ENCODE measurements at regions not wholly inside any gene's neighbourhood (a gene's known extent, or its start where the extent isn't known, plus 50 kb on each side); places are given as distances from the start of the nearest gene placed in this dataset.

DNA sequence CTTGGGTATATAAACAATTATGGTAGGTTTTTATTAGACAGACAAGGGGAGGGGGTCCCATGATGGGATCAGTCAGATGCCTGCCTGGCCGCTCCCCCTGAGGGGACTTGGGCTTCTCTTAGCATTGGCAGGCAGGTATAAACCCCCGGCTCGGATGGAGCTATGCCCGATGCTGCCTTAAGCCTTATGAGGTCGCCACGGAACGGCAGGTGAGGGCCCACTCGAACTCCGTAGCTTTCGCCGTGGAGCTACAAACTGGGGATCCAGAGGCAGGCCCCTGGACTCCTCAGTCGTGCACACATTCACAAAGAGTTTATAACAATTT, 148.8 kb downstream of the TRIM27 start:
- Histone ChIP-seq H3K4me2 (ENCODE audit: low read length) (no peak overlapping the region), H3K9me3 (ENCODE audit: low read length) (peaks cover 4% of the 10 kb centered on the region), H3K27me3 (ENCODE audit: insufficient read depth, low read depth, low read length) (peaks cover 100% of the 10 kb centered on the region), H3F3A (ENCODE audit: insufficient read depth, low read length, poor library complexity, severe bottlenecking) (no peaks in the 10 kb centered on the region), H3K9ac (ENCODE audit: low read length) (no peak overlapping the region), H2AFZ (ENCODE audit: low read depth, low read length) (no peak overlapping the region), H3K36me3 (ENCODE audit: insufficient read depth, low read length) (no peaks in the 10 kb centered on the region), H3K27ac (ENCODE audit: low read length) (no peak overlapping the region), H3K79me2 (replicated peaks; ENCODE audit: insufficient read depth, low read length) (no peaks in the 10 kb centered on the region), H3K4me3 (ENCODE audit: low read length) (no peak overlapping the region), H4K20me1 (ENCODE audit: insufficient read depth) (no peaks in the 10 kb centered on the region), H3K9me2 (ENCODE audit: insufficient read depth, low read length) (no peaks in the 10 kb centered on the region)
- TF ChIP-seq MXI1 (conservative IDR thresholded peaks at IDR 0.05; ENCODE audit: poor library complexity, severe bottlenecking) (no peak), POLR2AphosphoS5 (IDR thresholded peaks at IDR 0.05) (no peak), EP300 (conservative IDR thresholded peaks at IDR 0.05; ENCODE audit: poor library complexity, severe bottlenecking) (no peak), RAD21 (conservative IDR thresholded peaks at IDR 0.05) (no peak), TAF1 (IDR thresholded peaks at IDR 0.05; ENCODE audit: low read depth) (no peak), EZH2 (IDR thresholded peaks at IDR 0.05; ENCODE audit: borderline replicate concordance, insufficient read depth, low read length, poor library complexity, severe bottlenecking) (no peak), SMC3 (conservative IDR thresholded peaks at IDR 0.05; ENCODE audit: poor library complexity) (no peak)
- TF ChIP-seq, protein P1, sequence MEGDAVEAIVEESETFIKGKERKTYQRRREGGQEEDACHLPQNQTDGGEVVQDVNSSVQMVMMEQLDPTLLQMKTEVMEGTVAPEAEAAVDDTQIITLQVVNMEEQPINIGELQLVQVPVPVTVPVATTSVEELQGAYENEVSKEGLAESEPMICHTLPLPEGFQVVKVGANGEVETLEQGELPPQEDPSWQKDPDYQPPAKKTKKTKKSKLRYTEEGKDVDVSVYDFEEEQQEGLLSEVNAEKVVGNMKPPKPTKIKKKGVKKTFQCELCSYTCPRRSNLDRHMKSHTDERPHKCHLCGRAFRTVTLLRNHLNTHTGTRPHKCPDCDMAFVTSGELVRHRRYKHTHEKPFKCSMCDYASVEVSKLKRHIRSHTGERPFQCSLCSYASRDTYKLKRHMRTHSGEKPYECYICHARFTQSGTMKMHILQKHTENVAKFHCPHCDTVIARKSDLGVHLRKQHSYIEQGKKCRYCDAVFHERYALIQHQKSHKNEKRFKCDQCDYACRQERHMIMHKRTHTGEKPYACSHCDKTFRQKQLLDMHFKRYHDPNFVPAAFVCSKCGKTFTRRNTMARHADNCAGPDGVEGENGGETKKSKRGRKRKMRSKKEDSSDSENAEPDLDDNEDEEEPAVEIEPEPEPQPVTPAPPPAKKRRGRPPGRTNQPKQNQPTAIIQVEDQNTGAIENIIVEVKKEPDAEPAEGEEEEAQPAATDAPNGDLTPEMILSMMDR (IDR thresholded peaks at IDR 0.05; ENCODE audit: poor library complexity, severe bottlenecking), result no peak
- TF ChIP-seq, protein P2, sequence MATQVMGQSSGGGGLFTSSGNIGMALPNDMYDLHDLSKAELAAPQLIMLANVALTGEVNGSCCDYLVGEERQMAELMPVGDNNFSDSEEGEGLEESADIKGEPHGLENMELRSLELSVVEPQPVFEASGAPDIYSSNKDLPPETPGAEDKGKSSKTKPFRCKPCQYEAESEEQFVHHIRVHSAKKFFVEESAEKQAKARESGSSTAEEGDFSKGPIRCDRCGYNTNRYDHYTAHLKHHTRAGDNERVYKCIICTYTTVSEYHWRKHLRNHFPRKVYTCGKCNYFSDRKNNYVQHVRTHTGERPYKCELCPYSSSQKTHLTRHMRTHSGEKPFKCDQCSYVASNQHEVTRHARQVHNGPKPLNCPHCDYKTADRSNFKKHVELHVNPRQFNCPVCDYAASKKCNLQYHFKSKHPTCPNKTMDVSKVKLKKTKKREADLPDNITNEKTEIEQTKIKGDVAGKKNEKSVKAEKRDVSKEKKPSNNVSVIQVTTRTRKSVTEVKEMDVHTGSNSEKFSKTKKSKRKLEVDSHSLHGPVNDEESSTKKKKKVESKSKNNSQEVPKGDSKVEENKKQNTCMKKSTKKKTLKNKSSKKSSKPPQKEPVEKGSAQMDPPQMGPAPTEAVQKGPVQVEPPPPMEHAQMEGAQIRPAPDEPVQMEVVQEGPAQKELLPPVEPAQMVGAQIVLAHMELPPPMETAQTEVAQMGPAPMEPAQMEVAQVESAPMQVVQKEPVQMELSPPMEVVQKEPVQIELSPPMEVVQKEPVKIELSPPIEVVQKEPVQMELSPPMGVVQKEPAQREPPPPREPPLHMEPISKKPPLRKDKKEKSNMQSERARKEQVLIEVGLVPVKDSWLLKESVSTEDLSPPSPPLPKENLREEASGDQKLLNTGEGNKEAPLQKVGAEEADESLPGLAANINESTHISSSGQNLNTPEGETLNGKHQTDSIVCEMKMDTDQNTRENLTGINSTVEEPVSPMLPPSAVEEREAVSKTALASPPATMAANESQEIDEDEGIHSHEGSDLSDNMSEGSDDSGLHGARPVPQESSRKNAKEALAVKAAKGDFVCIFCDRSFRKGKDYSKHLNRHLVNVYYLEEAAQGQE (IDR thresholded peaks at IDR 0.05; ENCODE audit: borderline replicate concordance), result no peak

DNA sequence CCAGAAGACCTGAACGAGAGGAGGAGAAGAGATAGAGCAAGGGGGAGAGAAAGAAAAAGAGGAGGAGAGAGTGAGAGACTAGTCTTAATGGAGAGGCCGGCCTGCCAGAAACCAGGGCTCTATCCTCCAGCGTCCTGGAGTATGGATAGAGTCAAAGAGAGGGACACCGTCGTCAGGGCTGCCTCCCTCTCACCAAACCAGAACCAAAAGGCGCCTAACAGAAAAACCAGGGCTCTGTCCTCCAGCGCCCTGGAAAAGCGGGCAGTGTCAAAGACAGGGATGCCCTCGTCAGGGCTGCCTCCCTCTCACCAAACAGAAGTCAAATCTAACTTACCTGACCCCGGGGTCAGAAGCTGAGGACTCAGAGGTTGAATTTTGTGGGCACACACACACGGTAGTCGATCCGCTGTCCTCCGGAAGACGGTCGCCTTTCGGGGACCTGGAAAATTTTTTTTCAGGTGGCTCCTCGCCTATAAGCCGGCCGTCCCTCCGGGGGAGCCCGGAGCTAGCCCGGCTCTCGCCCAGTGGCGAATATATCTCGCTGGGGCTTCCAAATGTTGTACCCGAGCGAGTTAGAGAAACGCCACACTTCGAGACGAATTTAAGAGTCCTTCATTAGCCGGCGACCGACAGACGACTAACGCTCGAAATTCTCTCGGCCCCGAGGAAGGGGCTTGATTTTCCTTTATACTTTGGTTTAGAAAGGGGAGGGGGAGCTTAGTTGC, 148.2 kb downstream of the TRIM27 start:
- Histone ChIP-seq H3K79me2 (replicated peaks; ENCODE audit: insufficient read depth, low read length) (no peaks in the 10 kb centered on the region), H3F3A (ENCODE audit: insufficient read depth, low read length, poor library complexity, severe bottlenecking) (no peaks in the 10 kb centered on the region), H4K20me1 (ENCODE audit: insufficient read depth) (no peaks in the 10 kb centered on the region), H2AFZ (ENCODE audit: low read depth, low read length) (no peak overlapping the region), H3K4me3 (ENCODE audit: low read length) (no peak overlapping the region), H3K4me2 (ENCODE audit: low read length) (no peak overlapping the region), H3K9me2 (ENCODE audit: insufficient read depth, low read length) (no peaks in the 10 kb centered on the region), H3K9ac (ENCODE audit: low read length) (no peak overlapping the region), H3K27me3 (ENCODE audit: insufficient read depth, low read depth, low read length) (peaks cover 100% of the 10 kb centered on the region), H3K27ac (ENCODE audit: low read length) (no peak overlapping the region), H3K9me3 (ENCODE audit: low read length) (peaks cover 8% of the 10 kb centered on the region), H3K36me3 (ENCODE audit: insufficient read depth, low read length) (no peaks in the 10 kb centered on the region)
- TF ChIP-seq, protein P1 (IDR thresholded peaks at IDR 0.05; ENCODE audit: poor library complexity, severe bottlenecking), result no peak
- no peak for TF ChIP-seq POLR2AphosphoS5 (IDR thresholded peaks at IDR 0.05)
- TF ChIP-seq, protein P2 (IDR thresholded peaks at IDR 0.05; ENCODE audit: borderline replicate concordance), result no peak
- TF ChIP-seq MXI1 (conservative IDR thresholded peaks at IDR 0.05; ENCODE audit: poor library complexity, severe bottlenecking), result no peak
- no peak for TF ChIP-seq EP300 (conservative IDR thresholded peaks at IDR 0.05; ENCODE audit: poor library complexity, severe bottlenecking)
- no peak for TF ChIP-seq RAD21 (conservative IDR thresholded peaks at IDR 0.05)
- no peak for TF ChIP-seq TAF1 (IDR thresholded peaks at IDR 0.05; ENCODE audit: low read depth)
- no peak for TF ChIP-seq EZH2 (IDR thresholded peaks at IDR 0.05; ENCODE audit: borderline replicate concordance, insufficient read depth, low read length, poor library complexity, severe bottlenecking)

All from neural cell (in vitro differentiated cells).